SK-MEL-5 (cell line): ENCODE measurements at regions not wholly inside any gene's neighbourhood (a gene's known extent, or its start where the extent isn't known, plus 50 kb on each side); places are given as distances from the start of the nearest gene placed in this dataset.

Experiments used
- DNase-seq: peaks from one replicate; pipeline ENCODE4 v3.0.0-alpha.2; 2016; ENCODE audit warnings: low read depth, low spot score
- in situ Hi-C: cut with HindIII; loops from 2 replicates; pipeline ENCODE4 v1.10.0; 2016; ENCODE audit warnings: low sequenced_read_pairs, high pct_unique_total_duplicates, low pct_unique_long_range_greater_than_20kb

DNA sequence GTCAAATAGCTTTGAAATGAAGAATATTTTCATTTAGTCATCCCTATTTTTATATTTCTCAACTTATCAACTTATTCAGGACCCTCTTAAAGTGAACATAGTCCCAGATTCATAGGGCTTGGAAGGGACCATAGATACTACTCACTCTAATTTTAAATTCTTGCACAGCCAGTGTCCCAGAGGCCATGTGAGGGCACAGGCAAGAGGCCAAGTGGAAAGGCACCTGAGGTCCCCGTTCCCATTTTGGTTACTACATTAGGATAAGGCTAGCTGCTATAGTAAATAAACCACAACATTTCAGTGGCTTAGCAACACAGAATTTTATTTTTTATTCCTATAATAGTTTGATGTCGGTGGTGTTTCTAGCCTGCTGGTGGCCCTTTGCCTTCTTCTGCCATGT, 227.8 kb downstream of the SPTSSA start:
- in situ Hi-C loops = no loop called here
- DNase-seq = no peak

DNA sequence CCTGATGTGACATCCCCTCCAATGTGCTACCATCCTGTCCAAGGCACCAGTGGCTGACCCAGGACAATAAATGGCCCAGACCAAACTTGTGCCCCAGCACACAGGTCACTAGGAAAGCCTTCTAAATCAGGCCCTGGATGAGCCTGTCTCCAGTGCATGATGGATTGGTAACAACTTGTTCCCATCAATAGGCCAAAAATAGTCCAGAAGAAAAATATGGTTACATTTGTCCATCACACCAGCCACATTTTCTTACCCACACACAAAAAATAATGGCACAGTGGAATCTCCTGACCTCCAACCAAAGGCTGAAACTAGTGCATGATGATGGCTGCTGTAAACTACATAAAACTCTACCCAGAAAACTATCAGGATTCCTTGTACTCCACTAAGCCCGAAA, 228.4 kb downstream of the SPTSSA start:
- DNase-seq = no peak
- in situ Hi-C loops = no loop called here

DNA sequence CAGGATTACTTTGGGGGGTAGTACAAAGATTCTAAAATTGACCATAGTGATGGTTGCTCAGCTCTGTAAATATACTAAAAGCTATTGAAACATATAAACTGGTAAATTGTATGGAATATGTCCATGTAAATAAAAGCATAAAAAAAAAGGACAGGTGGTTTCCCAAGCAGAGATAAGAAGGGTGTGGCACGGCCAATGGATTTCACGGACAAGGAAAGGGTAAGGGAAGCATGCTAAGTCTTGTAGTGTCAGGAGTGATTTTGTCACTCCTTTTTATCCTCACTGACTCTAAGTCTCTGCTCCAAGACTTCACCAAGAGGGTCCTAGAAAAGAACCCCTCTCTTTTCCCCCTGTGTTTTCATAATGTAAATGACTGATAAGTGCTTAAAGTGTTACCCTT, 229.2 kb downstream of the SPTSSA start:
- DNase-seq = no peak
- in situ Hi-C loops = no loop called here

- in situ Hi-C loops = no loop called here
- no peak for DNase-seq
These were observed 230.4 kb downstream of the SPTSSA start for GRCh38 chr14:34231626-34232025.

DNA sequence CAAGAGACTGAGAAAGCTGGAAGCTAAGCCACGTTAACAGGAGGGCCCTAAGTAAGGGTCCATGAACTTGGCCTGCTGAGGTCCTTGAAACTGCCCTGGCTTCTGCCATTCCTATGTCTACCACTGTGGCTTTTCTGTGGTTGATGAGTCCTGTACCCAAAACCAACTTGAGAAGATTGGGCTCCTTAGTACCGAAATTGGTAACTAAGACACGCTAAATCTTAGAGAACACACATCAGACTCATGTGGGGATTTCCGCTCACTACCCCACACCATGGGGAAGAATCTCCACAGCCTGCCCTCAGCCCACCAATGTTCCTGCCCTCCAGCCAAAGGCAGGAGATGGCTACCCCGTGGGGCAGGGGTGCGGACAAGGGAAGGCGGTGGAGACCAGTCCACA, 232.9 kb downstream of the SPTSSA start:
- in situ Hi-C loops = no loop called here
- DNase-seq = no peak

DNA sequence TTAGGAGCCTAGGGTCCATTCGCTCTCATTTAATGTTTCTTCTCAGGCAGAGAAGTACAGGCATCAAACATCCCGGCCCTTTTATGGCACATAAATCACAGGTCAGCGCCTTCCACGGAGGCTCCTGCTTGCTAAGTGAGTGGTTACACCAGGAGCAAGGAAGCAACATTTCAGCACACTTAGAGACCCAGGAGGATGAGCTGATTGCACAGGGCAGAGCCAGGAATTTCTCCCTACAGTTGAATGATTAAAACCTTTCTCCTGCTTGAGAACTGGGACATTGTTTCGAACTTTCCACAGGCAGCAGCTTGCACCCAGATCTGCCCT, 233.4 kb downstream of the SPTSSA start:
- in situ Hi-C loops = no loop called here
- DNase-seq = no peak

GRCh38 chr14:34227834-34228649, 234.0 kb downstream of the SPTSSA start:
- DNase-seq = peak; percentile 77
- in situ Hi-C loops = no loop called here

DNA sequence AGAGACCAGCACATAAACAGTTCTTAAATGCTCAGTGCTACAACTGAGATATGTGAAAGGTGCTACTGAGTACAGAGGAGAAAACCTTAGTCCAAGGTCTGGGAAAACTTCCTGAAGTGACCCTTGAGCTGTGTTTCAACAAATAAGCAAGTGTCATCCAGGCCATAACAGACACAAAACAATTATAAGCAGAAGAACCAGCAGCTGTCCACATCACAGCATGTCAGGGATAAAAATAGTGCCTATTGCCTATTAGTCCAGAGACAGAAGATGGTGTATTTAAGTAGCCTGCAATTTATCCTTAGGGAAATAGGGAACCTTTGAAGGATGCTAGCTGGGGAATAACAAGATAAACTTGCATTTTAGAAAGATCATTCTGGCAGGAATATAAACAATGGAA, 237.8 kb downstream of the SPTSSA start:
- in situ Hi-C loops = no loop called here
- DNase-seq = no peak

DNA sequence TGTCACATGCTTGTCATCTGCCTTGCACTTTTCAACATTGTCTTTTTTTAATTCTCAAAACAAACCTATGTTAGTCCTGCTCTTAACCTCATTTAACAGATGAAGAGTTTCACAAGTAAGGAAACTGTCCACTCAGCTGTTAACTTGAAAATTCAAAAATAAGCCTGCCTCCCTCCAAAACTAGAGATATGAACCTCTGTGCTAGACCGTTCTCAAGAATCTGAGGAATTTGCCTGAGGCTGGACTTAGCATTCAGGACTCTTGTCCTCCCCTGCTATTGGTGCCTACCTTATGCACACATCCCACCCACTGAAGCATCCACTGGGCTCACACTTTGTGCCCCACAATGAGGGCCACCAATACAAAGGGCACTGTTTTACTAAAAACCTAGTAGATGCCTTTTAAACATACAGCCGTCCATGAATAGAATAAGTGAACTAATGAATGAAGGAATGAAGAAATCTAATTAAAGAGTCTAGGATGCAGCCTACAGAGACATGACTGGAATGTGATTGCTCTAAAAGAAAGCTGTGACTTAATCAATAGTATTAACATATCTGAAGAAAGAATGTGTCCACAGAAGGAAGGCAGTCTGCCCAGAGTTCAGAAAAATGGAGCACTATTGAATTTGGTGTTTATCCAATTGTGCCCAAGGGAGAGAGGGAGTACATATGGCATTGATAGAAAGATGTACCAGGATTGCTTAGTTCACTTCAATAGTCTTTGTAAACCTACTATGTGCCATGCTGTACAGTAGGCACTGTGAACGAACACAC, 238.5 kb downstream of the SPTSSA start:
- DNase-seq = peak; percentile 37
- in situ Hi-C loops = no loop called here

- no peak for DNase-seq
- in situ Hi-C loops = no loop called here
These were observed 239.2 kb downstream of the SPTSSA start for GRCh38 chr14:34222867-34223266.

DNA sequence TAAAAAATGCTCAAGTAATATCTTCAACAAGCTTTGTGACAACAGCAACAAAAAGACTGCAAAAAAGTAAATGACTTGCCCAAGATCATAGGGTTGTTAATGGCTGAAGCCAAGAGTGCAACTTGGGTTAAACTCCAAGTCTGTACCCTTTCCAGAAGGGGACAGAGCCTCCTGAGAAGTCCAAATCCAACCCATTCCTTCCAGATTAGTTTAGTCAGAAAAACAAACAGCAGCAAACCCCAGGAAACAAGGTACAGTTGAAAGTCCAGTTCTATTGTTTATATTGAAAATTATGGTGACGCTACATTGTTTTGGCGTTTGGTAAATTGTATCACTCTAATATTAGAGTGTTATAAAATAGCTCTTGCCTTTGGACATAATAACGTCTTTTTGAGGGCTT, 239.9 kb downstream of the SPTSSA start:
- in situ Hi-C loops = no loop called here
- DNase-seq = no peak

GRCh38 chr14:34220921-34221320, 241.1 kb downstream of the SPTSSA start:
- in situ Hi-C loops = no loop called here

DNA sequence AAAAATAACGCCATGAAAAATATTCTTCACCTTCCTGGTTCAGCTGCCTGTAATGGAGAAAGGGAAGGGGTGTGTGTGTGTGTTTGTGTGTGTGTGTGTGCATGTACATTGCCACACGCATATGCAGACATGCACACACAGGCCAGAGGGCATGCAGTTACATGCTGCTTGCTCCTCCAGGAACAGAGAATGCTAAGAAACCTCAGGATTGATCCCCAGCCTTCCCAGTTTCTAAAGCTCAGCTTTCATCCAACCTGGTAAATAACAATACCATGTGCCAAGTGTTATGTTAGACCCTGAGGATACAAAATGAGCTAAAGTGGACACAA, 241.7 kb downstream of the SPTSSA start:
- in situ Hi-C loops = no loop called here
- no peak for DNase-seq

More at GRCh38 chr14:34220921-34221320, 241.1 kb downstream of the SPTSSA start:
- no peak for DNase-seq

- in situ Hi-C loops = no loop called here
- DNase-seq = no peak
These were observed 242.2 kb downstream of the SPTSSA start for GRCh38 chr14:34219661-34220377.

DNA sequence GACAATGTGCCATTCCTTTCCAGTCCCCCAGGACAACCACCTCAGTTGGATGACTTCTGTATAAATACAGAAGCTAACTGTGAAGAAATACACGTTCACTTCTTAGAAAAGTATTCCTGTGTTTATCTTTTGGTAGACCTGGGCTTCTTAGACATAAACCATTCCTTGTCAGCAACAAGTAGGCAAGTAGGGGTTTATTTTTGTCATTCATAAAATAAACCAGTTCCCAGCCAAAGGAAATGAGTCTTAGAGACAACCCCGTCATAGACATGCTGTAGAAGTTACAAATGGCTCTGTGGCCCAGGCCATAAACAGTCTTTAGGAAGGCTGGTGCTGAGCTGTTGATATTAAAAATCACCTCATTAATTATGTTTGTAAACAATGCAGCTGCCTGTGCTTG, 243.2 kb downstream of the SPTSSA start:
- DNase-seq = no peak

GRCh38 chr14:34214961-34215360, 247.1 kb downstream of the SPTSSA start:
- in situ Hi-C loops = no loop called here
- no peak for DNase-seq

More for the DNA sequence above, 243.2 kb downstream of the SPTSSA start:
- in situ Hi-C loops = no loop called here

- in situ Hi-C loops = no loop called here
- no peak for DNase-seq
These were observed 248.7 kb downstream of the SPTSSA start for GRCh38 chr14:34213332-34213731.

DNA sequence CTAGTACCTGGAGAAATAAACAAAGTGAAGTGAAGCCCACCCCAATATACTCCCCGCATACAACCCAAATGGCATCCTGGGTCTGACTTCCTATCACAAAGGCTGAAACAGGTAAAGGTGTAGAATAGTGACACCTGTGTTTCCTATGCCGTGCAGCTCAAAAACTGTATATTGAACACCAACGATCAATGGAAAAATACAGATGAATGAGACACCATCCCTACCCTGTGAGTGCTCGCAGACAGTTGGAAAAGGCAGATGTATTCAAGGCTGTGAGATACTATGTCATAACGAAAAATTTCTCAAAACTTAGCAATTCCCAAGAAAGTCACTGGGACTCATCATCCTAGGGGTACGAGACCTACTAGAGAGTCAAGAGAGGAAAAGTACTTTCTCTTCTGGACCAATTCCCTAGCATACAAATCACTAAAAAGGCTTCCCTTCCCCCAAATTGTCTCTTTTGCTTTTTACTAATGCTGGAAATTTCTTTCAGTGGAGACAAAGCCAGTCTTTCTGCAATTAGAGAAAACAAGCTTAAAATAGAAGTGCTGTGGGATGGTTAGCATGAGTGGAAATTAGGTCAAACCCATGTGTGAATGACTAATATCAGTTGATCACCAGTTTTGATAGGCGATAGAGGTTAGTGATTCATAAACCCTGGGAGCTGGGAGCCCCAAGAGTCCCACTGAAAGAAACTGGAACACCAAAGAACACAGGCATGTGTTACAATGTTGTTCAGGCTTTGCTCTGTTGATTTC, 249.7 kb downstream of the SPTSSA start:
- in situ Hi-C loops = no loop called here

More for the DNA sequence above, 249.7 kb downstream of the SPTSSA start:
- DNase-seq = no peak
